HFFc6 (cell line): ENCODE measurements at regions not wholly inside any gene's neighbourhood (a gene's known extent, or its start where the extent isn't known, plus 50 kb on each side); places are given as distances from the start of the nearest gene placed in this dataset.

ENCODE experiments used
- DNase-seq: peaks from one replicate; pipeline ENCODE4 v3.0.0-alpha.2; 2018
- H3K27ac Mint-ChIP-seq: 2 replicates; pipeline ENCODE4 v1.8.0; 2020; ENCODE audit warnings: mild to moderate bottlenecking, mixed read lengths
- H3K27me3 Mint-ChIP-seq: 2 replicates; pipeline ENCODE4 v1.8.0; 2021; ENCODE audit warnings: mild to moderate bottlenecking, moderate library complexity, mixed read lengths; ENCODE audit not compliant: insufficient read depth
- H3K36me3 Mint-ChIP-seq: 2 replicates; pipeline ENCODE4 v1.8.0; 2021; ENCODE audit warnings: low read depth, mixed read lengths
- H3K4me1 Mint-ChIP-seq: 2 replicates; pipeline ENCODE4 v1.8.0; 2020; ENCODE audit warnings: low read depth, mixed read lengths
- H3K4me3 Mint-ChIP-seq: 2 replicates; pipeline ENCODE4 v1.8.0; 2020; ENCODE audit warnings: mild to moderate bottlenecking, moderate library complexity, mixed read lengths
- H3K9me3 Mint-ChIP-seq: 2 replicates; pipeline ENCODE4 v1.8.0; 2020; ENCODE audit warnings: mild to moderate bottlenecking, mixed read lengths
- CTCF ChIP-seq: fragments of 200-600 bp; sonication (generic); IDR thresholded peaks from 2 replicates; pipeline ENCODE4 v1.5.0; 2021; ENCODE audit warnings: antibody characterized with exemption, mild to moderate bottlenecking

GRCh38 chr10:113443141-113443925, 109.5 kb upstream of the HABP2 start:
- Mint-ChIP-seq H3K27ac (no peak overlapping the region), H3K4me1 (no peaks in the 10 kb centered on the region), H3K9me3 (no peaks in the 10 kb centered on the region), H3K27me3 (peaks cover 39% of the 10 kb centered on the region), H3K4me3 (no peak overlapping the region), H3K36me3 (no peaks in the 10 kb centered on the region)
- no peak for DNase-seq
- no peak for TF ChIP-seq CTCF

GRCh38 chr10:113444766-113445365, 108.0 kb upstream of the HABP2 start:
- Mint-ChIP-seq H3K27me3 (peaks cover 45% of the 10 kb centered on the region), H3K9me3 (no peaks in the 10 kb centered on the region), H3K36me3 (no peaks in the 10 kb centered on the region), H3K27ac (no peak overlapping the region), H3K4me3 (no peak overlapping the region), H3K4me1 (no peaks in the 10 kb centered on the region)
- no peak for DNase-seq
- no peak for TF ChIP-seq CTCF

GRCh38 chr10:113445736-113446135, 107.1 kb upstream of the HABP2 start:
- Mint-ChIP-seq H3K9me3 (no peaks in the 10 kb centered on the region), H3K36me3 (no peaks in the 10 kb centered on the region), H3K4me3 (no peak overlapping the region), H3K27me3 (peaks cover 46% of the 10 kb centered on the region), H3K27ac (no peak overlapping the region), H3K4me1 (no peaks in the 10 kb centered on the region)
- TF ChIP-seq CTCF: no peak
- DNase-seq: no peak

GRCh38 chr10:113446739-113447138, 106.1 kb upstream of the HABP2 start:
- no peaks in the 10 kb centered on the region for H3K4me1 Mint-ChIP-seq
- no peak for DNase-seq
- TF ChIP-seq CTCF: no peak
- H3K27ac Mint-ChIP-seq: no peak overlapping the region
- no peak overlapping the region for H3K4me3 Mint-ChIP-seq
- no peaks in the 10 kb centered on the region for H3K9me3 Mint-ChIP-seq
- peaks cover 47% of the 10 kb centered on the region for H3K27me3 Mint-ChIP-seq
- no peaks in the 10 kb centered on the region for H3K36me3 Mint-ChIP-seq

- Mint-ChIP-seq H3K27me3 (peaks cover 47% of the 10 kb centered on the region), H3K36me3 (no peaks in the 10 kb centered on the region), H3K4me3 (no peak overlapping the region), H3K9me3 (no peaks in the 10 kb centered on the region), H3K27ac (no peak overlapping the region), H3K4me1 (no peaks in the 10 kb centered on the region)
- TF ChIP-seq CTCF: no peak
- no peak for DNase-seq
These were observed 105.6 kb upstream of the HABP2 start for GRCh38 chr10:113447278-113447677.
